DND-41 (cell line): ENCODE measurements at regions not wholly inside any gene's neighbourhood (a gene's known extent, or its start where the extent isn't known, plus 50 kb on each side); places are given as distances from the start of the nearest gene placed in this dataset.

Experiments used
- CTCF ChIP-seq: IDR thresholded peaks from 2 replicates; pipeline ENCODE4 v1.5.1; 2012; ENCODE audit warnings: borderline replicate concordance, low read length, moderate library complexity, mild to moderate bottlenecking; ENCODE audit not compliant: poor library complexity, severe bottlenecking; ENCODE audit errors: extremely low read depth
- EZH2 ChIP-seq: IDR thresholded peaks from 3 replicates; pipeline ENCODE4 v1.6.1; 2012; ENCODE audit warnings: borderline replicate concordance, low read depth, mild to moderate bottlenecking, moderate library complexity, low read length, inconsistent platforms; ENCODE audit not compliant: severe bottlenecking

GRCh38 chr3:165895919-165896318, 58.7 kb upstream of the BCHE start:
- TF ChIP-seq CTCF (peak; percentile 52), EZH2 (no peak)
